Right atrium auricular region (tissue), 2 donors: ENCODE measurements at regions not wholly inside any gene's neighbourhood (a gene's known extent, or its start where the extent isn't known, plus 50 kb on each side); places are given as distances from the start of the nearest gene placed in this dataset.

ENCODE experiments used
- DNase-seq: peaks from one replicate; pipeline ENCODE4 v3.0.0-alpha.2; 2019; ENCODE audit warnings: low spot score
- H3K27ac ChIP-seq, 2 donors: fragments of 200-600 bp; sonication (generic); 1 replicate in 1 of 2; 2 replicates in 1 of 2; pipeline ENCODE4 v1.5.1; 2016 to 2019
- H3K27me3 ChIP-seq, 2 donors: fragments of 200-600 bp; sonication (generic); one replicate each; pipeline versions ENCODE4 v1.5.1 to v1.6.0; 2017 to 2019
- H3K36me3 ChIP-seq: fragments of 200-600 bp; sonication (generic); one replicate; pipeline ENCODE4 v1.5.1; 2016
- H3K4me1 ChIP-seq, 2 donors: fragments of 200-600 bp; sonication (generic); one replicate each; pipeline versions ENCODE4 v1.5.1 to v1.6.0; 2017 to 2019
- H3K4me3 ChIP-seq, 2 donors: fragments of 200-600 bp; sonication (generic); 1 replicate in 1 of 2; 2 replicates in 1 of 2; pipeline ENCODE4 v1.5.1; 2017 to 2019; ENCODE audit warnings: mild to moderate bottlenecking in 1 of 2, moderate library complexity in 1 of 2
- H3K9me3 ChIP-seq, 2 donors: fragments of 200-600 bp; sonication (generic); one replicate each; pipeline ENCODE4 v1.5.1; 2019
- TF ChIP-seq, protein P1 (sequence below), 2 donors: fragments of 200-600 bp; sonication (generic); IDR thresholded peaks; one replicate each; pipeline ENCODE4 v1.5.1; 2019; ENCODE audit warnings: antibody characterized with exemption in 2 of 2

- no peak for DNase-seq
- H3K36me3 ChIP-seq, result no peaks in the 10 kb centered on the region
- TF ChIP-seq, protein P1, sequence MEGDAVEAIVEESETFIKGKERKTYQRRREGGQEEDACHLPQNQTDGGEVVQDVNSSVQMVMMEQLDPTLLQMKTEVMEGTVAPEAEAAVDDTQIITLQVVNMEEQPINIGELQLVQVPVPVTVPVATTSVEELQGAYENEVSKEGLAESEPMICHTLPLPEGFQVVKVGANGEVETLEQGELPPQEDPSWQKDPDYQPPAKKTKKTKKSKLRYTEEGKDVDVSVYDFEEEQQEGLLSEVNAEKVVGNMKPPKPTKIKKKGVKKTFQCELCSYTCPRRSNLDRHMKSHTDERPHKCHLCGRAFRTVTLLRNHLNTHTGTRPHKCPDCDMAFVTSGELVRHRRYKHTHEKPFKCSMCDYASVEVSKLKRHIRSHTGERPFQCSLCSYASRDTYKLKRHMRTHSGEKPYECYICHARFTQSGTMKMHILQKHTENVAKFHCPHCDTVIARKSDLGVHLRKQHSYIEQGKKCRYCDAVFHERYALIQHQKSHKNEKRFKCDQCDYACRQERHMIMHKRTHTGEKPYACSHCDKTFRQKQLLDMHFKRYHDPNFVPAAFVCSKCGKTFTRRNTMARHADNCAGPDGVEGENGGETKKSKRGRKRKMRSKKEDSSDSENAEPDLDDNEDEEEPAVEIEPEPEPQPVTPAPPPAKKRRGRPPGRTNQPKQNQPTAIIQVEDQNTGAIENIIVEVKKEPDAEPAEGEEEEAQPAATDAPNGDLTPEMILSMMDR (IDR thresholded peaks at IDR 0.05), result no peak
- H3K9me3 ChIP-seq, result no peaks in the 10 kb centered on the region
- no peak overlapping the region for H3K27ac ChIP-seq
- no peaks in the 10 kb centered on the region for H3K27me3 ChIP-seq
- no peak overlapping the region for H3K4me3 ChIP-seq
- H3K4me1 ChIP-seq, result no peaks in the 10 kb centered on the region
Measured at GRCh38 chrX:140933016-140933415, 69.4 kb upstream of the SPANXB1 start.

DNA sequence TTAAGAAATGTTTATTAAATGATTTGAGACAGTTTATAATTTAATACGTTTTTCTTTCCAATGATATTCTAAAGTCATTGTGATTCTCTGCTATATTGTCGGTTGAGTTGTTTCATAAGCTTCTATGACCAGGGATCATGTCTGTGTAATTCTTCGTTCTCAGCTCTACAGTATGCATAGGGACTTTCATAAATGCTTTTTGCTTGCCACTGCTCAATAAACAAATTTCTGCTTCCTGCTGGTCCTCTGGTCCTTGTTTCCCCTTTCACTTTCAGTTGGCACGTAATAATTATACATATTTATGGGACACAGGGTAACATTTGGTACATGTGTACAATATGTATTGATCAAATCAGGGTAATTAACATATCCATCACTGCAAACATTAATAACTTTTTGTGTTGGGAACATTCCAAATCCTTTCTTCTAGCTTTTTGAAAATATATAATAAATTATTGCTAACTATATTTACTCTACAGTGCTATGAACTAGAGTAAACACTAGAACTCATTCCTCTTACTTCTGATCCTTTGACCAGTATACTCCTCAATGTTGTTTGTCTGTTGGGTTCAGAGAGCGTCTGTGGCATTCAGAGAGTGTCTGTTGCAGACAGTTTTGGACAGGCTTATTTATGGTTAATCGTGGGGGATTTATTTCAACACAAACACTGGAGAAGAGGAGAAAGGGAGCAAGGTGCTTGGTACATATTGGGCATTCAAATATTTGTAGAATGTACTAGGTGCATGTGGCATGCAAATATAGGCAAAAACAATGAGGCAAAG lies 68.3 kb upstream of the SPANXB1 start:
- no peaks in the 10 kb centered on the region for H3K9me3 ChIP-seq
- H3K4me1 ChIP-seq, result no peaks in the 10 kb centered on the region
- DNase-seq, result no peak
- no peaks in the 10 kb centered on the region for H3K27me3 ChIP-seq
- H3K4me3 ChIP-seq, result no peak overlapping the region
- TF ChIP-seq, protein P1 (IDR thresholded peaks at IDR 0.05), result no peak
- H3K36me3 ChIP-seq, result no peaks in the 10 kb centered on the region
- H3K27ac ChIP-seq, result no peak overlapping the region

GRCh38 chrX:140943513-140943912 lies 58.9 kb upstream of the SPANXB1 start:
- H3K4me3 ChIP-seq, result no peak overlapping the region
- H3K4me1 ChIP-seq, result no peaks in the 10 kb centered on the region
- no peaks in the 10 kb centered on the region for H3K9me3 ChIP-seq
- DNase-seq, result no peak
- TF ChIP-seq, protein P1 (IDR thresholded peaks at IDR 0.05), result no peak
- H3K36me3 ChIP-seq, result no peaks in the 10 kb centered on the region
- H3K27ac ChIP-seq, result no peak overlapping the region
- no peaks in the 10 kb centered on the region for H3K27me3 ChIP-seq

GRCh38 chrX:140944710-140945109 lies 57.7 kb upstream of the SPANXB1 start:
- no peak overlapping the region for H3K27ac ChIP-seq
- DNase-seq, result no peak
- no peaks in the 10 kb centered on the region for H3K27me3 ChIP-seq
- H3K9me3 ChIP-seq, result no peaks in the 10 kb centered on the region
- H3K36me3 ChIP-seq, result no peaks in the 10 kb centered on the region
- H3K4me3 ChIP-seq, result no peak overlapping the region
- TF ChIP-seq, protein P1 (IDR thresholded peaks at IDR 0.05), result no peak
- H3K4me1 ChIP-seq, result no peaks in the 10 kb centered on the region

- Histone ChIP-seq H3K36me3 (no peaks in the 10 kb centered on the region), H3K27me3 (no peaks in the 10 kb centered on the region), H3K4me1 (no peaks in the 10 kb centered on the region), H3K9me3 (no peaks in the 10 kb centered on the region), H3K4me3 (no peak overlapping the region), H3K27ac (no peak overlapping the region)
- no peak for DNase-seq
- TF ChIP-seq, protein P1 (IDR thresholded peaks at IDR 0.05), result no peak
Measured at GRCh38 chrX:140948827-140949226, 53.6 kb upstream of the SPANXB1 start.

DNA sequence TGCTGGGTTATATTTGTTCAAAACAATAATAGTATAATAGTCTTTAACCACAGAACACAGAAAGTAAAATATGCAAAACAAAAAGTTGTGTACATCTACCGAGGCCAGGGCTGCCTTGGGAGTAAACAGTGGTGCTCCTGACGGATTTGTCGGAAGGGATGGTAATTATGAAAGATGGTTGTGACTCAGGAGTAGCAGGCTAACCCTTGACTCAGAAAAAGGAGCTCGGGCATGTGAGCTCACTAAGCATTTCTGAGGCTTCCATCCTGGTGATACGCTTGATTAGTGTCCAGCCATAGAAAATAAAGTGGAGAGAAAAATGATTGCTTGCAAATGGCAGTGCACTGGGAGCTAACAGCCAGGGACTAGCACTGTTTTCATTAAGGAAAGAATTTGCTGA lies 53.2 kb upstream of the SPANXB1 start:
- no peak overlapping the region for H3K27ac ChIP-seq
- no peak overlapping the region for H3K4me3 ChIP-seq

More for the DNA sequence above, 53.2 kb upstream of the SPANXB1 start:
- H3K36me3 ChIP-seq, result no peaks in the 10 kb centered on the region
- TF ChIP-seq, protein P1 (IDR thresholded peaks at IDR 0.05), result no peak
- no peaks in the 10 kb centered on the region for H3K27me3 ChIP-seq
- no peaks in the 10 kb centered on the region for H3K4me1 ChIP-seq
- no peak for DNase-seq
- H3K9me3 ChIP-seq, result no peaks in the 10 kb centered on the region
